GM20000 (cell line): ENCODE measurements at regions not wholly inside any gene's neighbourhood (a gene's known extent, or its start where the extent isn't known, plus 50 kb on each side); places are given as distances from the start of the nearest gene placed in this dataset.

ENCODE experiments used
- DNase-seq: peaks from one replicate; pipeline ENCODE4 v3.0.0; 2012; ENCODE audit warnings: low spot score
- CTCF ChIP-seq: IDR thresholded peaks from 2 replicates; pipeline ENCODE4 v1.5.1; 2012; ENCODE audit warnings: mild to moderate bottlenecking, control low read depth; ENCODE audit errors: extremely low read depth, missing control alignments

GRCh38 chr4:138003248-138003647 lies 238.9 kb downstream of the SLC7A11 start:
- TF ChIP-seq CTCF, result no peak
- DNase-seq, result peak; percentile 4

- TF ChIP-seq CTCF, result no peak
- no peak for DNase-seq
Measured at GRCh38 chr4:137998666-137999429, 243.3 kb downstream of the SLC7A11 start.

- DNase-seq, result no peak
- no peak for TF ChIP-seq CTCF
Measured at GRCh38 chr4:137997496-137997895, 244.7 kb downstream of the SLC7A11 start.

- no peak for TF ChIP-seq CTCF
- no peak for DNase-seq
Measured at GRCh38 chr4:137994853-137995252, 247.3 kb downstream of the SLC7A11 start.

GRCh38 chr4:137993232-137993631 lies 248.9 kb downstream of the SLC7A11 start:
- TF ChIP-seq CTCF, result no peak
- no peak for DNase-seq

GRCh38 chr4:137981277-137981676 lies 260.9 kb downstream of the SLC7A11 start:
- TF ChIP-seq CTCF, result no peak
- DNase-seq, result no peak

GRCh38 chr4:137980641-137981040 lies 261.5 kb downstream of the SLC7A11 start:
- DNase-seq, result no peak
- TF ChIP-seq CTCF, result no peak
